Myocyte (in vitro differentiated cells): ENCODE measurements at regions not wholly inside any gene's neighbourhood (a gene's known extent, or its start where the extent isn't known, plus 50 kb on each side); places are given as distances from the start of the nearest gene placed in this dataset.

Experiments
- DNase-seq: peaks from one replicate; pipeline ENCODE4 v3.0.0-alpha.2; 2012; ENCODE audit warnings: low read depth

DNA sequence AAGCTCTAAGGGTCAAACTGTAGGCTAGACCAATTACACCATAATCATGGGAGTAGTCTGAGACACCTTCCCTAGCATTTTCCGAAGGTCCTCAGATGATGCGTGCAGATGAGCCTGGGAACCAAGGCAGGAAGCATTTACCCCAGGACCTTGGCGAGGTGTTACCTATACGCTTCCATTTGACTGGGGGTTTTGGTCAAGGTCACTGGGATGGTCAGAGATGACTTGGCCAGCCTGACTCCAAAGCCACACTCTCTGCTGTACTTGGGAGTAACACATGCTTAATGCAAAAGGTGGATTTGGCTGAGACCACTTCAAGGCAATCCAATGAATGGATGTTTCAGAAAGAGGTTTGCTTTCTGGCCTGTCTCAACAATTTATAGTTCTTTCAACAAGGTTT lies 98.9 kb upstream of the IRS2 start:
- no peak for DNase-seq

GRCh38 chr13:109884462-109884861 lies 98.1 kb upstream of the IRS2 start:
- DNase-seq = peak; percentile 66

GRCh38 chr13:109883181-109884180 lies 97.1 kb upstream of the IRS2 start:
- DNase-seq = peak; percentile 47

- DNase-seq = no peak
These were observed 95.7 kb upstream of the IRS2 start for GRCh38 chr13:109881961-109882558.

DNA sequence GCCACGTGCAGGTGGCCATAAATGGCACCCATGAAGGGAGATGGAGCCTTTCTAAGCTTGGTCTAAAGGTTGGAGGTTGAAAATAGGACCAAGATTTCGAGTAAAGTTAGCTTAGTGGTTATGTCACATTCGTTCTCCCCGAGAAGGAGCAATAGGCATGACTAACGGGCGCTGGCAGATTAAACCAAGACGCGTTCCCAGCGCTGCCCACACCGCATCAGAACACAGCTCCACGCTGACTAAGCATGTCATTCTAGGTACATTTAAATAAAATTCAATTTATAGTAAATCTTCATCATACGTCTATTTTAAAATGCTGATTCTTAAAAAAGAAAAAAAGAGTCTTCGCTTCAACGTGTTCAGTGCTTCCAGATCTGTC lies 95.0 kb upstream of the IRS2 start:
- no peak for DNase-seq

DNA sequence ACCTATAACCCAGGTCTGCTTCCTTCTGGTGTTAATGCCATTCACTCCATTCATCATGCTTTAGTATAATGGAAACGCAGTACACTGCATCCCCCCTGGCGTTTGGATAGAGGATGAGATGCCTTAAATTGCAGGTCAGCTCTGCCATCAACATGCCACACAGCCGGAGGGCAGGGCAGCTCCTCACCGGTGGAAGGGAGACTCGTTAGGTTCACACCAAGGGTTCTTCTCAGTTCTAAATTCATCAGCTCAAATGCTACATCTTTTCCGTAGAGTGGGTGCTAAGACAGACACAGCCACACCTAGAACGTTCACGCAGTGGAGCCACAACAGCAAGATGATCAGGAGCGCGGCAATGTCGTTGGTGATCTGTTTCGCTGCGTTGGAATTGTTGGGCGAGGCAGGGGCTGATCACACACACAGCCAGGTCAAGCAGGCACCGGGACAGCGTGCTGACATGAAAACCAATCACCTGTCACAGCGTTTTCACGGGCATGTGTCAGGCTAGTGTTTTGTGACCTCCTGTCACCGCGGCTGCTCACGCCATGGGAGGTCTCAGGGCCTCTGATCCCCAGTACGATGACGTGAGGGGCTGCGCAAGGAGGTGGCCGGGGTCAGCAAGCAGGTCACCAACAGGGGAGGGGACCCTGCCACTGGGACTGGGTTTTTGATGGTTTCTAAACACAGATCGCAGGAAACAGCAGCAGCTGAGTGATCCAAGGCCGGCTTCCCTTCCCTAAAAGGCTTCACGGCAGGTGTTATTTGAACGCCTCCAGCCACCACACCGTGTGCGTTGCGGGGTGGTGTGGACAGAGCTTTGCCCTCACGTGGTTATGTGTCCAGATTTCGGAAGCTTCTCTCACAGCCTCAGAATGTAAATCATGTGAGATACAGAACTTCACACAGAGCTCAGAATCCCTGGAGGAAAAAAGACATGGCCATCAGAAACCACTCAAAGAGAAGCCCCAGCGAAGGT lies 94.3 kb upstream of the IRS2 start:
- DNase-seq = no peak

DNA sequence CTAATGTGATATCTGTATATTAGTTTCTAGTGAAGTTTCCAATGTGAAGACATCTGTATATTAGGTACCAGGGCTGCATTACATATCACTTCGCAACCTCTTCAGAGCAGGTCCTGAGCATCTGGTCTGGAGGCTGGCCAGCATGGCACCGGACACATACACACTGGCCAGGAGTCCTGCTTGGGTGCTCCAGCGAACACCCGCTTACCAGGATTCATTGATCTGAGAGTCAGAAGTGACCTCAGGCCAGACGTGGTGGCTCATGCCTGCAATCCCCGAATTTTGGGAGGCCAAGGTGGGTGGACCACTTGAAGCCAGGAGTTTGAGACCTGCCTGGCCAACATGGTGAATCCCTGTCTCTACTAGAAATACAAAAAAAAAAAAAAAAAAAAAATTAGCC lies 93.0 kb upstream of the IRS2 start:
- no peak for DNase-seq

DNA sequence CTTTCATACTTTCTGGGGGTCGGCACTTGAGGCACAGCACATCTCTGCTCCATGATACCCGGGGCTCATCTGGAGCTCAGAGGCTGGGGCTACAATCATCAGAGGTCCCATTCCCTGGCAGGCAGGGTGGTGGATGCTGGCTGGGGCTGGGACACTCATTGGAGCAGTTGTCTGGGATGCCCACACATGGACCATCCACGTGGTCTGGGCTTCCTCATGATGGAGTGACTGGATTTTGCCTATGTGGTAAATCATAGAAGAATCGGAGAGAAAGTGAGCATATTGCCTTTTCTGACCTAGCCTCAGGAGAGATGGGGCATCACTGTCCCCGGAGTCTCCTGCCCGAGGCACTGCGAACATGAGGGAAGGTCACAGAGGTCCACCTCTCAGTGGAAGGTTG lies 91.4 kb upstream of the IRS2 start:
- no peak for DNase-seq

GRCh38 chr13:109875746-109876145 lies 89.4 kb upstream of the IRS2 start:
- no peak for DNase-seq

- DNase-seq = peak; percentile 46
These were observed 88.4 kb upstream of the IRS2 start for GRCh38 chr13:109874484-109875454.

DNA sequence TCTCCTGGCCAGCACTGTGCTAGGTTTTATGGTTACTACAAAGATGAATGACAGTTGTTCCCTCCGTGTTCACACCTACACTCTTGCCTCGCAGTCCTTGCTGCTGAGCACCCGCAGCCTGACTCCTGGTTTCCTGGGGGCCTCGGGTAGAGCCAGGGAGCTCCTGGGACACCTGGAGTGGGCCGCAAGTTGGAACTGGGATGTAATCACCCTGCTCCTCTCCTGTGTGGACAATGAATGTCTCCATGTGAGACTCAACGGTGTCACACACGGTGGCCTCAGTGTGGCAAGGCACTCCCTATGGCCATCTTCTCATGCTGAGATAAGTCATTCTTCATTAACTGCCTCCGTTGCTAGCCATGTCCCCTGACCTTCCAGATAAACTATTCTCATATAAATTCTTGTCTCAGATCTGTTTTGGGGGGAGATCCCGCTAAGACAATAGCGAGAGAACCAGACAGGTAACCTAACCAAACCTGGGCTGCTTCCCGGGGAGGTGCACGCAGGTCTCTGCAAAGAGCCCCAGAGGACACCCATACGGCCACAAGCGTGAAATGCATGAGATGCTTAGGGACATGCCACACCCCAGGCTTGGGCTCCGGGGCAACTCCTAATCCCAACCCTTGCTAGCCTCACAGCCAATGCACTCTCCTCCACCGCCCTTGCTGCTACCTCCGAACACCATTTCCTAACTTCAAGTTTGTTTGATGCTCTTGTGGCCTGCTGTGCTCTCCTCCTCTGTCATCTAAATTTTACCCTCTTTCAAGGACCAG lies 87.2 kb upstream of the IRS2 start:
- DNase-seq = no peak

GRCh38 chr13:109872864-109873263 lies 86.5 kb upstream of the IRS2 start:
- DNase-seq = no peak

GRCh38 chr13:109870696-109871370 lies 84.5 kb upstream of the IRS2 start:
- peak; percentile 48 for DNase-seq

DNA sequence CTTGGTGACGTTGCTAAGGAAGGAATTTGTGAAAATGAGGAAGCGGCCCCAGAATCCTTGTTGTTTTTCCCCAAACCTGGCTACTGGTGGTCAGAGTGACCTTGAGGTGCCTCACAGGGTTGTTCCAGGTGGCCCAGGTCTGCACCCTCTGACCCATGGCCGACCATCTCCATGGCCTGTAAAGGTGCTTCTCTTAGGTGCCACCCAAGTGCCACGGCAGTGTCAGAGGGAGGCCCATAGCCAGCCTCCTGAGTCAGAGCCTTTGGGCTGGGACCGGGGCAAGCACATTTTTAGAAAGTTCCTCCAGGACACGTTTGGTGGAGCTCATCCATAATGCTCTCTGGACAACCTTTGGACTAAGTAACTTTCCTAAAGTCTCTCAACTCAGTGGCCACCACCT lies 83.9 kb upstream of the IRS2 start:
- no peak for DNase-seq

DNA sequence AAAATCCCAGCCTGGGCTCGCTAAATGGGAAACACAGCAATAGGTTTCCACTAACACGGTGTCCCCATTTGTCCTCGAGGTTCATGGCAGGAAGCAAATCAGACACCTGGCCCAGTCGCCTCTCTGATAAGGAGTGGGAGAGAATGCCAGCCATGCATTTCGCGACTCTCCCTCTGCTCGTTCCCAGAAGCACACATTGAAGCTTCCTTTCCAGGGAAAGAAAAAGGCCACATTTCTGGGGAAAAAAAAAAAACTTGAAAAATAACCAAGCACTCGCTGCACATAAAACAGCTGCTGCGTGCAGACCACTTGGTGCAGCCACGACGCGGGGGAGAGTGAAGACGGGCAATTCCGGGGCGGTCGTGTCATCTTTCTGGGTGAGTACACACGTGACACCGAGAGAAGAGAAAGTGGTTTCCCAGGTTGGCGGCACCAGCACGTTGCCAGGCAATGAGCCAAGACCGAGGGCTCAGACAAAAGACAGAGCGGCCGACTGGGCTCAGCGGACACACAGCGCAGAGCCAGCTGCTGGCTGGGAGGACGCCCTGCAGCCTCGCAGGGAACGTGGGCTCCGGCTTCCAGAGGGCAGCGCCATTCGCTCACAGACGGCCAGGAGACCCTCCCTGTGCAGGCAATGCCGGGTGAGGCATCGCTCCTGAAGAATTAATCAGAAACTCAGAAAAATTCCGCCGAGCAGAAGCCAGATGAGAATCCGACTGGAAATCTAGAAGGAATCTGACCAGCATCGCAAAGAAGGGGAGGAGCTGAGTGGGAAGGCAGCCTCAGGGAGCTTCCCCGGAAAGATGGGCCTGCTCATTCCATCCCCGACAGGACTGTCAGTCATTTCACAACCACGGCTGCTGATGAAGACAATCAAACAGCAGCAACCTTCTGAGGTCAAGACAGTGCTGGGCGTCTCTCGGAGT lies 83.2 kb upstream of the IRS2 start:
- peak; percentile 96 for DNase-seq

- no peak for DNase-seq
These were observed 82.4 kb upstream of the IRS2 start for GRCh38 chr13:109868578-109869311.

DNA sequence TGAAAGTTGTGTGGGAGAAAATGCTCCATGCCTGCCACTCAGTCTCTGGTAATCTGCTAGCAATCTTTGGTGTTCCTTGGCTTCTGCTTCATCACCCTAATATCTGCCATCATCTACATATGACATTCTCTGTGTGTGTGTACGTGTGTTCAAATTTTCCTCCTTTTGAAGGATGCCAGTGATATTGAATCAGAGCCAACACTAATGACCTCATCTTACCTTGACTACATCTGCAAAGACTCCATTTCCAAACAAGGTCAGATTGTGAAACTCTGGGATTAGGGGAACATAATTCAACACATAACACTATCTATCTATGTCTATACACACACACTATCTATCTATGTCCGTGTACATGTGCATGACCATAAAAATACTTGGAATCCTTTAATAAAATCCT lies 81.4 kb upstream of the IRS2 start:
- no peak for DNase-seq
